ENCODE measurements at regions not wholly inside any gene's neighbourhood (a gene's known extent, or its start where the extent isn't known, plus 50 kb on each side); places are given as distances from the start of the nearest gene placed in this dataset.

GRCh38 chr16:72266836-72267235 is 94.9 kb upstream of the PMFBP1 start:
- H3K4me1 ChIP-seq: no peaks in the 10 kb centered on the region
- TF ChIP-seq, protein P1, sequence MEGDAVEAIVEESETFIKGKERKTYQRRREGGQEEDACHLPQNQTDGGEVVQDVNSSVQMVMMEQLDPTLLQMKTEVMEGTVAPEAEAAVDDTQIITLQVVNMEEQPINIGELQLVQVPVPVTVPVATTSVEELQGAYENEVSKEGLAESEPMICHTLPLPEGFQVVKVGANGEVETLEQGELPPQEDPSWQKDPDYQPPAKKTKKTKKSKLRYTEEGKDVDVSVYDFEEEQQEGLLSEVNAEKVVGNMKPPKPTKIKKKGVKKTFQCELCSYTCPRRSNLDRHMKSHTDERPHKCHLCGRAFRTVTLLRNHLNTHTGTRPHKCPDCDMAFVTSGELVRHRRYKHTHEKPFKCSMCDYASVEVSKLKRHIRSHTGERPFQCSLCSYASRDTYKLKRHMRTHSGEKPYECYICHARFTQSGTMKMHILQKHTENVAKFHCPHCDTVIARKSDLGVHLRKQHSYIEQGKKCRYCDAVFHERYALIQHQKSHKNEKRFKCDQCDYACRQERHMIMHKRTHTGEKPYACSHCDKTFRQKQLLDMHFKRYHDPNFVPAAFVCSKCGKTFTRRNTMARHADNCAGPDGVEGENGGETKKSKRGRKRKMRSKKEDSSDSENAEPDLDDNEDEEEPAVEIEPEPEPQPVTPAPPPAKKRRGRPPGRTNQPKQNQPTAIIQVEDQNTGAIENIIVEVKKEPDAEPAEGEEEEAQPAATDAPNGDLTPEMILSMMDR (IDR thresholded peaks at IDR 0.05; ENCODE audit: borderline replicate concordance): no peak

GRCh38 chr16:72264771-72265170 is 92.8 kb upstream of the PMFBP1 start:
- TF ChIP-seq, protein P1 (IDR thresholded peaks at IDR 0.05; ENCODE audit: borderline replicate concordance): no peak

More at GRCh38 chr16:72266836-72267235, 94.9 kb upstream of the PMFBP1 start:
- no peak for DNase-seq
- Histone ChIP-seq H3K36me3 (no peaks in the 10 kb centered on the region), H3K27me3 (ENCODE audit: low read depth) (no peaks in the 10 kb centered on the region), H3K4me3 (no peak overlapping the region), H3K9me3 (replicated peaks) (no peaks in the 10 kb centered on the region), H3K27ac (replicated peaks) (no peak overlapping the region)
- intact Hi-C loops (cut with micrococcal nuclease): no loop called here

DNA sequence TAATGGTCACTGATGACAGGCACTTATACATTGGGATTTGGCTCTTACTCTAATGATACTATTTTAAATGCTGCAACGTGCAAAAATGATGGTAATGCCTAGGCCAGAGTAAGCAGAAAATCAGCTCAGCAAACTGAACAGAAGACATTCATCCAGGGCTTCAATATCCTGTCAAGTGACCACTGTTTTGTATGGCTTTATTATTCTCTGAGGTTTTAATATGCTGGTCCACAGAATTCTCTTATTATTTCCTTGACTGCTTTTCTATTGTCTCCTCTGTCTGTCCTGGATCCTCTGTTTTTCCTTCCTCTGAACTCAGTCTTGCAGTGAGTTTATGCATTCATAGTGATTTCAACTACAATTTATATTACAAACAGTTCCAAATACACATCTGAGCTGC is 90.8 kb upstream of the PMFBP1 start:
- Histone ChIP-seq H3K27me3 (ENCODE audit: low read depth) (no peaks in the 10 kb centered on the region), H3K4me3 (no peak overlapping the region), H3K36me3 (no peaks in the 10 kb centered on the region), H3K27ac (replicated peaks) (no peak overlapping the region), H3K9me3 (replicated peaks) (no peaks in the 10 kb centered on the region), H3K4me1 (no peaks in the 10 kb centered on the region)
- TF ChIP-seq, protein P1 (IDR thresholded peaks at IDR 0.05; ENCODE audit: borderline replicate concordance): no peak
- DNase-seq: no peak
- intact Hi-C loops (cut with micrococcal nuclease): no loop called here

More at GRCh38 chr16:72264771-72265170, 92.8 kb upstream of the PMFBP1 start:
- no peak overlapping the region for H3K4me3 ChIP-seq
- H3K36me3 ChIP-seq: no peaks in the 10 kb centered on the region
- no peak overlapping the region for H3K27ac ChIP-seq (replicated peaks)
- H3K27me3 ChIP-seq (ENCODE audit: low read depth): no peaks in the 10 kb centered on the region
- intact Hi-C loops (cut with micrococcal nuclease): no loop called here
- H3K4me1 ChIP-seq: no peaks in the 10 kb centered on the region
- no peak for DNase-seq
- no peaks in the 10 kb centered on the region for H3K9me3 ChIP-seq (replicated peaks)

DNA sequence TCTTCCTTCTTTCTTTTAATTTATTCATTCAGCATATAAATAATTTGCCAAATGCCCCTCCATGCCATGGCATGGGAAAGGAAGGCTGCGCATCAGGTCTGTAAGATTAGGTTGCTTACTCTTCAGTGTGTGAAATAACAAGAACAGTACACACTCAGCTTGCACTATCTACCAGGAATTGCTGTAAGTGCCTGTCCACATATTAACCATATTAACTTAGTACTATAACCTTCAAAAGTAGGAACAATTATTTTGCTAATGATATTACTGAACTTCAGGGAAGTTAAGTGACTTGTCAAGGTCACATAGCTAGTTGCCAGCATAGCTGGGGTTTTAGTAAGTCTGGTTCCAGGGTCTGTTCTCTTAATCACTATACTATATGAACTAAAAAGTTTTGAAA is 89.2 kb upstream of the PMFBP1 start:
- Histone ChIP-seq H3K4me1 (no peaks in the 10 kb centered on the region), H3K4me3 (no peak overlapping the region), H3K27me3 (ENCODE audit: low read depth) (no peaks in the 10 kb centered on the region), H3K36me3 (no peaks in the 10 kb centered on the region), H3K9me3 (replicated peaks) (no peaks in the 10 kb centered on the region), H3K27ac (replicated peaks) (no peak overlapping the region)
- intact Hi-C loops (cut with micrococcal nuclease): no loop called here
- no peak for DNase-seq
- TF ChIP-seq, protein P1 (IDR thresholded peaks at IDR 0.05; ENCODE audit: borderline replicate concordance): no peak

DNA sequence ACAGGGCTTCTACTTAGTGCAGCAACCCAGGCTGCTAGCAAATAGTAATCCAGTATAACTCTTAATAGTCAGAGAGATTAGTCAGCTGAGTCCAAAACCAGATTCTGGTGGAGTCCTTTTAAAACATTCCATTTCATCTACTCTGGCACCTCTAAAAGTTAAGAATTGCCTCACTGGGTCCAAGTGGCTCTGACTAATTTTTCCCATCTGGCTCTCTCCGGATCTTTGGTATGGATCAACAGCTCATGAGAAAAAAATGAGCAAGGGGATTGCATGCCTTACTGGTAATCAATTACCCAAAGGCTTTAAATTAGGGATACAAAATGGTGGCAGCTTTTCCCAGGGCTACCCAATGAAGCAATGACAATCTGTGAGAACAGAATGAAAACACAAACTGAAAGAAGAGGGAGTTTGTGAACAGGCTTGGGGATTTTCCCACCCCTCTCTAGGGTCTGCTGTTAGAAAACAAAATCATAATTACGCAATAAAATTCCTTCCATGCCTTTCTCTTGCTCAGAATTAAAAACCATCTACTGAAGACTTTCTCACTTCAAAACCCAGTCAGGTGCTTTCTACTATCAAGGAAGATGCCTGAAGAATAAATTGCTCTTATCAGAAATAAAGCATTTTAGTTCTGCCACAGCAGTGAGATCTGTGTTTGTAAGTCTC is 84.6 kb upstream of the PMFBP1 start:
- intact Hi-C loops (cut with micrococcal nuclease): no loop called here
- Histone ChIP-seq H3K36me3 (no peaks in the 10 kb centered on the region), H3K27ac (replicated peaks) (no peak overlapping the region), H3K4me3 (no peak overlapping the region), H3K4me1 (no peaks in the 10 kb centered on the region), H3K9me3 (replicated peaks) (no peaks in the 10 kb centered on the region), H3K27me3 (ENCODE audit: low read depth) (no peaks in the 10 kb centered on the region)
- TF ChIP-seq, protein P1 (IDR thresholded peaks at IDR 0.05; ENCODE audit: borderline replicate concordance): no peak
- DNase-seq: no peak

Measured in left ventricle myocardium inferior (tissue), 1 donor.